Lung (tissue), 11 donors: ENCODE measurements at regions not wholly inside any gene's neighbourhood (a gene's known extent, or its start where the extent isn't known, plus 50 kb on each side); places are given as distances from the start of the nearest gene placed in this dataset.
"Not testable (repeated sequence)": the region's sequence is repeated elsewhere in the genome, so short reads cannot be mapped to it uniquely, and the experiment has no call there.

Source experiments
- ATAC-seq: fragments of 200-7000 bp; cut with Tn5 transposase; one replicate; pipeline ENCODE4 v1.9.1; 2020; ENCODE audit warnings: moderate number of reproducible peaks; ENCODE audit not compliant: insufficient read depth, low FRiP score
- DNase-seq, 3 donors: peaks; one replicate each; pipeline ENCODE4 v3.0.0-alpha.2; 2013 to 2017
- H3K27ac ChIP-seq, 2 donors: one replicate each; pipeline ENCODE4 v1.5.1; 2013; ENCODE audit warnings: mild to moderate bottlenecking in 2 of 2, moderate library complexity in 2 of 2, control low read depth in 1 of 2, inconsistent platforms in 1 of 2, low read depth in 1 of 2, low read length in 1 of 2
- H3K27me3 ChIP-seq, 3 donors: one replicate each; pipeline ENCODE4 v1.5.1; 2013; ENCODE audit warnings: low read length in 2 of 3; ENCODE audit not compliant: control insufficient read depth in 3 of 3, insufficient read depth in 3 of 3
- H3K36me3 ChIP-seq, 4 donors: one replicate each; pipeline ENCODE4 v1.5.1; 2013; ENCODE audit warnings: low read length in 4 of 4, mild to moderate bottlenecking in 1 of 4, moderate library complexity in 1 of 4; ENCODE audit not compliant: control insufficient read depth in 4 of 4, insufficient read depth in 4 of 4
- H3K4me1 ChIP-seq, 5 donors: one replicate each; pipeline ENCODE4 v1.5.1; 2013; ENCODE audit warnings: low read length in 5 of 5, mild to moderate bottlenecking in 2 of 5, moderate library complexity in 1 of 5; ENCODE audit not compliant: control insufficient read depth in 5 of 5, insufficient read depth in 5 of 5
- H3K4me3 ChIP-seq: one replicate; pipeline ENCODE4 v1.5.1; 2013; ENCODE audit warnings: mild to moderate bottlenecking, control low read depth, moderate library complexity
- H3K9ac ChIP-seq, 2 donors: one replicate each; pipeline ENCODE4 v1.5.1; 2013; ENCODE audit warnings: low read length in 2 of 2, control low read depth in 1 of 2; ENCODE audit not compliant: insufficient read depth in 1 of 2
- H3K9me3 ChIP-seq, 4 donors: one replicate each; pipeline ENCODE4 v1.5.1; 2013; ENCODE audit warnings: low read length in 3 of 4, mild to moderate bottlenecking in 1 of 4, moderate library complexity in 1 of 4; ENCODE audit not compliant: control insufficient read depth in 4 of 4, insufficient read depth in 3 of 4
- WGBS, 2 donors: extraction: QIAGEN DNeasy Blood & Tissue Kit; methylation state at CpG; one replicate each; pipeline ENCODE4 v1.1.7; 2013; 5-methylcytosine and 5-hydroxymethylcytosine counted together
- TF ChIP-seq, protein P1 (sequence below): IDR thresholded peaks from 2 replicates; pipeline ENCODE4 v1.5.1; 2012; ENCODE audit warnings: mild to moderate bottlenecking; ENCODE audit errors: control extremely low read depth, extremely low read depth
- donor health status: control.
- donor health status: control.
- donor health status: Bipolar disorder and iron deficiency.
- donor health status: healthy.
- donor health status: DM: yes; HTN: yes; CAD: no.

DNA sequence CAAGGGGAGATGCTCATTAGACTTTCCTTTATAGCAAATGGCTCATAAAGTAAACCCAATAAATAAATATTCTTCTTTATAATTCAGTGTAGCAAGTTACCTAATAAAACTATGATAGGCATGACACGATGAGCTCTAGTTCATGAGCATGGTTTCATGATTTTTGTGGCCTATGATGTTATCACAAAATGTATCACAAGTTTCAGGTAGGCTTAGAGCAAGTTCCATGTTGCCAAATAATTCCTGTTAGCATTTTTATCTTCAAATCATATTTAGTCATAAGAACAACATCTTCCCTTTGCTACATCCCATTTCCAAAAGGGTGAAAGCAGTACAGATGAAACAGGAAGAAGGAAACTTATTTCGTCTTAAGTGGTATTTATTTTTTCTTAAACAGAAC lies 200.2 kb downstream of the ENC1 start:
- DNase-seq = no peak
- Histone ChIP-seq H3K9ac (no peak overlapping the region), H3K27ac (no peak overlapping the region), H3K4me1 (peaks cover 0 to 16% (median 11%) of the 10 kb centered on the region in 5 donors), H3K27me3 (no peaks in the 10 kb centered on the region), H3K9me3 (no peaks in the 10 kb centered on the region), H3K4me3 (no peak overlapping the region), H3K36me3 (no peaks in the 10 kb centered on the region)
- ATAC-seq = no peak
- TF ChIP-seq, protein P1, sequence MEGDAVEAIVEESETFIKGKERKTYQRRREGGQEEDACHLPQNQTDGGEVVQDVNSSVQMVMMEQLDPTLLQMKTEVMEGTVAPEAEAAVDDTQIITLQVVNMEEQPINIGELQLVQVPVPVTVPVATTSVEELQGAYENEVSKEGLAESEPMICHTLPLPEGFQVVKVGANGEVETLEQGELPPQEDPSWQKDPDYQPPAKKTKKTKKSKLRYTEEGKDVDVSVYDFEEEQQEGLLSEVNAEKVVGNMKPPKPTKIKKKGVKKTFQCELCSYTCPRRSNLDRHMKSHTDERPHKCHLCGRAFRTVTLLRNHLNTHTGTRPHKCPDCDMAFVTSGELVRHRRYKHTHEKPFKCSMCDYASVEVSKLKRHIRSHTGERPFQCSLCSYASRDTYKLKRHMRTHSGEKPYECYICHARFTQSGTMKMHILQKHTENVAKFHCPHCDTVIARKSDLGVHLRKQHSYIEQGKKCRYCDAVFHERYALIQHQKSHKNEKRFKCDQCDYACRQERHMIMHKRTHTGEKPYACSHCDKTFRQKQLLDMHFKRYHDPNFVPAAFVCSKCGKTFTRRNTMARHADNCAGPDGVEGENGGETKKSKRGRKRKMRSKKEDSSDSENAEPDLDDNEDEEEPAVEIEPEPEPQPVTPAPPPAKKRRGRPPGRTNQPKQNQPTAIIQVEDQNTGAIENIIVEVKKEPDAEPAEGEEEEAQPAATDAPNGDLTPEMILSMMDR = no peak
- WGBS, 2 donors = 76 to 85% methylated on average over 2 of the region's 2 CpGs

DNA sequence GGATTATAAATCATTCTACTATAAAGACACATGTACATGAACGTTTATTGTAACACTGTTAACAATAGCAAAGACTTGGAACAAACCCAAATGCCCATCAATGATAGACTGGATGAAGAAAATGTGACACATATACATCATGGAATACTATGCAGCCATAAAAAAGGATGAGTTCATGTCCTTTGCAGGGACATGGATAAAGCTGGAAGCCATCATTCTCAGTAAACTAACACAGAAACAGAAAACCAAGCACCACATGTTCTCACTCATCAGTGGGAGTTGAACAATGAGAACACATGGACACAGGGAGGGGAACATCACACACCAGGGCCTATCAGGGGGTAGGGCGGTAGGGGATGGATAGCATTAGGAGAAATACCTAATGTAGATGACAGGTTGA lies 202.7 kb downstream of the ENC1 start:
- DNase-seq, H3K27me3 ChIP-seq, ATAC-seq, H3K4me3 ChIP-seq, H3K36me3 ChIP-seq, H3K27ac ChIP-seq, H3K9me3 ChIP-seq, H3K9ac ChIP-seq: not testable (repeated sequence)
- WGBS, 2 donors = 80 to 88% methylated on average over 2 of the region's 2 CpGs
- peaks cover 4 to 33% (median 11%) of the 10 kb centered on the region in 5 donors for H3K4me1 ChIP-seq

DNA sequence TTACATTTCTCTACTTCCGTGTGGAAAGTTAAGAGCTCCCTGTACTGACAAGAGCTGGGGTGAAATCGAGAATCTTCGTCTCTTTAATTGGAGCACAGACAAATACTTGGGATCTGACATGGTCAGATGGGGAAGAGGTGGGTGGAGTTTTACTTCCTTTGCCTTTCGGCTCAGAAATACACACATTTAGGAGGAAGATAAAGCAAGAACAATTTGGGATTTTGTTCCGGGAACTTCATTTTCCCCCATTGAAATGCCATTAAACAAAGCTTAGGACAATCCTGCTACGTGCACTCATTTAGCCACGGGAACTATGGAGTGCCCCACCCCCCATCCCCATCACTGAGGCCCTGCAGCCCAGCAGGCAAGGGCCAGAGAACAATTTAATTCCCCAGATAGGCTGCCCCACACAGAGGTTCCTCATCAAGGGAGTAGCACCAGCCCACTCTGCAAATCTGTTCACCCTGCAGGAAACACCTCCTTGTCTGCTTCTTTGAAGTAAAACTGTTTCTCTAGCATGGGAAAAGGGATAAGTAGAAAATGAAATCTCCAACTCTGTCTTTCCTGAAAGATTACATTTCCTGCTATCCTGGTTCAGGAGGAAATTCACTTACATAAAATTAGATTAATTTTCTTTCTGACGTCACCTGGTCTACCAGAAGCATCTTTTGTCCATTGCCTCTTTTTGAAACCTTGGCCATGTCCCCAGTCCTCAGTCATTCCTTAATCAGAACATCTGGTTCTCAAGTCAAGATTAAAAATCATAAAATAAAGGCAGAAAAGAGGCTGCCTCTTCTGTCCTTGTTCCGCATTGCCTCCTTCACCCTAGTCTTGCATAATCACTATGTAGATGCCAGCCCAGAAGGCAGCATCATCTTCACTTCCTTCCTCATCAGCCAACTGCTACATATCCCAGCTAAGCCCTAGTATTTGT lies 206.4 kb downstream of the ENC1 start:
- TF ChIP-seq, protein P1 = no peak
- Histone ChIP-seq H3K9ac (no peak overlapping the region), H3K4me1 (peaks cover 4 to 26% (median 6%) of the 10 kb centered on the region in 5 donors), H3K36me3 (no peaks in the 10 kb centered on the region), H3K9me3 (peaks cover 0 to 3% (median 0%) of the 10 kb centered on the region in 4 donors), H3K27ac (peak overlapping the region in 1 of 2 donors; percentile 57), H3K27me3 (no peaks in the 10 kb centered on the region), H3K4me3 (no peak overlapping the region)
- 24 to 40% methylated on average over 9 of the region's 9 CpGs for WGBS, 2 donors
- DNase-seq (no peak), ATAC-seq (peak; percentile 61)

DNA sequence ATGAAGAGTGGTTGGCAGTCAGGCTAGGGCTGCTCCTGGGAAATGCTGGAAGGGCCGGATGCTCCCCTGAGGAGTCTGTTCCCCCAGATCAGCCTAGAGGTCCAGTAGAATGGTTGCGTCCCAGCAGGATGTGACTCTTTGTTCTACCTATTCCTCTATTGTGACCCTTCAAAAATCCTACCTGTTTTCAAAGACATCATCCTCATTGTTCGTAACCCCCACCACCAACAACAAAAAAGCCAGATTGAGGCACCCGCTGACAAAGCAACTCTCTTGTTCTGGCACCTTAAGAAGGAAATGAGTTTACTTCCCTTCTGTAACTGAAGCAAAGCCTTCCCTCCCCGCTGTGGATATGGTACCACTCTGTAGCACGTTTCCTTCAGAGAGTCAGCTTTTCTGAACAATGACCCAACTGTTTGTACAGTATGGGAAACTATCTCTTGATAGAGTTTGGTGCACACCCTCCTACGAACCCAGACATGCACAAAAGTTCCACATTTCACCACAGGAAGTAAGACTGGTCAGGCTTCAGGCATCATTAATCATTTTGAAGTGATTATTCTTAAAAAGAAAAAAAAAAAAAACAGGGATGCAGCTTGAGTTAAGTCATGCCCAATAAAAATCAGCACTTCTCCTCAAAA lies 207.2 kb downstream of the ENC1 start:
- WGBS, 2 donors = 27 to 37% methylated on average over 7 of the region's 7 CpGs
- Histone ChIP-seq H3K4me3 (no peak overlapping the region), H3K4me1 (peaks cover 4 to 26% (median 7%) of the 10 kb centered on the region in 5 donors), H3K9me3 (peaks cover 0 to 4% (median 0%) of the 10 kb centered on the region in 4 donors), H3K27ac (peak overlapping the region in 1 of 2 donors; percentile 57), H3K9ac (no peak overlapping the region), H3K36me3 (no peaks in the 10 kb centered on the region), H3K27me3 (no peaks in the 10 kb centered on the region)
- TF ChIP-seq, protein P1 = no peak
- ATAC-seq (peak; percentile 66), DNase-seq (peak in 1 of 3 donors; percentile 48)
